ENCODE measurements at regions not wholly inside any gene's neighbourhood (a gene's known extent, or its start where the extent isn't known, plus 50 kb on each side); places are given as distances from the start of the nearest gene placed in this dataset.

GRCh38 chr10:44567471-44567870 is 182.6 kb upstream of the CXCL12 start:
- H3K4me1 ChIP-seq = no peaks in the 10 kb centered on the region
- H3K27ac ChIP-seq = no peak overlapping the region
- no peaks in the 10 kb centered on the region for H3K36me3 ChIP-seq
- H3K9ac ChIP-seq = no peak overlapping the region
- TF ChIP-seq Cebpa-rat (IDR thresholded peaks at IDR 0.05) = no peak
- H3K27me3 ChIP-seq = no peaks in the 10 kb centered on the region
- no peak overlapping the region for H3K4me2 ChIP-seq
- H3K9me3 ChIP-seq (replicated peaks in 1 of 11) = no peaks in the 10 kb centered on the region
- no peaks in the 10 kb centered on the region for H4K20me1 ChIP-seq
- H3K4me3 ChIP-seq = no peak overlapping the region

GRCh38 chr10:44569193-44570091 is 184.5 kb upstream of the CXCL12 start:
- Histone ChIP-seq H3K4me1 (no peaks in the 10 kb centered on the region), H3K9ac (no peak overlapping the region), H3K9me3 (replicated peaks in 1 of 11) (no peaks in the 10 kb centered on the region), H3K36me3 (no peaks in the 10 kb centered on the region), H3K27ac (no peak overlapping the region), H4K20me1 (no peaks in the 10 kb centered on the region), H3K4me2 (no peak overlapping the region), H3K27me3 (no peaks in the 10 kb centered on the region), H3K4me3 (no peak overlapping the region)
- TF ChIP-seq Cebpa-rat (IDR thresholded peaks at IDR 0.05) = no peak

GRCh38 chr10:44571701-44572100 is 186.8 kb upstream of the CXCL12 start:
- no peak overlapping the region for H3K4me2 ChIP-seq
- no peaks in the 10 kb centered on the region for H3K27me3 ChIP-seq
- no peaks in the 10 kb centered on the region for H4K20me1 ChIP-seq
- H3K4me1 ChIP-seq = no peaks in the 10 kb centered on the region
- no peaks in the 10 kb centered on the region for H3K9me3 ChIP-seq (replicated peaks in 1 of 11)
- no peak overlapping the region for H3K4me3 ChIP-seq
- no peak for TF ChIP-seq Cebpa-rat (IDR thresholded peaks at IDR 0.05)
- no peak overlapping the region for H3K27ac ChIP-seq
- no peaks in the 10 kb centered on the region for H3K36me3 ChIP-seq
- no peak overlapping the region for H3K9ac ChIP-seq

DNA sequence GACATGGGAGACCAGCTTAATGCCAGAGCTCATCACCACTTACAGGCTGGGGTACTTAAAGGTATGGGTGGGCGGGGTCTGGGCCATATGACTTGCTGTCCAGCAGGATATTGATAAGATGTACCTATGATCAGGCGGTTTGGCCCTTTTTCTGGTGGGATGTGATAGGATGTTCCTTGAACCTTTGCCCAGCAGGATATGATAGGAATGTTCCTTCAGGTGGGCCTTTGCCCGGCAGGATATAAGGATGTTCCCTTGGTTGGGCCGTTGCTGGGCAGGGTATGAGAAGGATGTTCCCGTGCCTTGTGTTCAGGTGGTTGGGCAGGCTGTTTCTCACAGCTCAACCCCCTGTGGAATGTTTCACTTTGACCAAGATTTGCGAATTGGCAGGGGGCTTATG is 187.2 kb upstream of the CXCL12 start:
- H3K9me3 ChIP-seq (replicated peaks in 1 of 11) = no peaks in the 10 kb centered on the region

DNA sequence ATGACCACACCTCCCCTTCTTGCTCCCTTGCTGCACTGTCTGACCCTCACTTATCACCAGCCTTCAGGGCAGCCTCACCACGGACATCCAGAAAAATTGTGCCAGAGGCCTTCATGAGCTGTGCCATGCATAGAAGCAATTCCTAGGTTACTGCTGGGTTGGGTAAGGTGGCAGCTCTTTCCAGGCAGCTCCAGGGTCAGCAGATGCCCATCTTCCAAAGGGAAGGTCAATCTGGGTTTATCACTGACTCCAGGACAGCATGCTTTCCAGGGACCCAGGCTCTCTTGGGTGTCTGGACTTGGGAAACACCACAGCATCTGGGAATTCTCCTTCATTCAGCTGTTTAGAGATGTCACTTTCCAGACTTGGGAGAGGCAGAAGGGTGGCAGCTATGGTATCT is 188.9 kb upstream of the CXCL12 start:
- TF ChIP-seq Cebpa-rat (IDR thresholded peaks at IDR 0.05) = no peak
- no peak overlapping the region for H3K4me3 ChIP-seq

More for the DNA sequence above, 187.2 kb upstream of the CXCL12 start:
- H3K4me2 ChIP-seq = no peak overlapping the region
- no peaks in the 10 kb centered on the region for H3K27me3 ChIP-seq
- no peak overlapping the region for H3K27ac ChIP-seq
- no peaks in the 10 kb centered on the region for H4K20me1 ChIP-seq
- no peak overlapping the region for H3K4me3 ChIP-seq
- H3K4me1 ChIP-seq = no peaks in the 10 kb centered on the region
- no peaks in the 10 kb centered on the region for H3K36me3 ChIP-seq
- TF ChIP-seq Cebpa-rat (IDR thresholded peaks at IDR 0.05) = no peak
- no peak overlapping the region for H3K9ac ChIP-seq

GRCh38 chr10:44574596-44575480 is 189.9 kb upstream of the CXCL12 start:
- Histone ChIP-seq H3K4me2 (no peak overlapping the region), H3K27ac (no peak overlapping the region), H3K27me3 (no peaks in the 10 kb centered on the region), H4K20me1 (no peaks in the 10 kb centered on the region), H3K36me3 (no peaks in the 10 kb centered on the region), H3K4me3 (no peak overlapping the region), H3K4me1 (no peaks in the 10 kb centered on the region), H3K9me3 (replicated peaks in 1 of 11) (no peaks in the 10 kb centered on the region), H3K9ac (no peak overlapping the region)
- TF ChIP-seq Cebpa-rat (IDR thresholded peaks at IDR 0.05) = no peak

More for the DNA sequence above, 188.9 kb upstream of the CXCL12 start:
- Histone ChIP-seq H4K20me1 (no peaks in the 10 kb centered on the region), H3K9ac (no peak overlapping the region), H3K27ac (no peak overlapping the region), H3K4me1 (no peaks in the 10 kb centered on the region), H3K4me2 (no peak overlapping the region), H3K9me3 (replicated peaks in 1 of 11) (no peaks in the 10 kb centered on the region), H3K27me3 (no peaks in the 10 kb centered on the region), H3K36me3 (no peaks in the 10 kb centered on the region)

GRCh38 chr10:44575601-44576380 is 190.9 kb upstream of the CXCL12 start:
- TF ChIP-seq Cebpa-rat (IDR thresholded peaks at IDR 0.05) = no peak
- no peaks in the 10 kb centered on the region for H4K20me1 ChIP-seq
- H3K27me3 ChIP-seq = no peaks in the 10 kb centered on the region
- H3K4me3 ChIP-seq = no peak overlapping the region
- no peaks in the 10 kb centered on the region for H3K9me3 ChIP-seq (replicated peaks in 1 of 11)
- H3K4me2 ChIP-seq = no peak overlapping the region
- H3K27ac ChIP-seq = no peak overlapping the region
- no peaks in the 10 kb centered on the region for H3K36me3 ChIP-seq
- H3K4me1 ChIP-seq = no peaks in the 10 kb centered on the region
- no peak overlapping the region for H3K9ac ChIP-seq

GRCh38 chr10:44576702-44577191 is 191.8 kb upstream of the CXCL12 start:
- no peaks in the 10 kb centered on the region for H3K36me3 ChIP-seq
- H3K9me3 ChIP-seq (replicated peaks in 1 of 11) = no peaks in the 10 kb centered on the region
- H3K27me3 ChIP-seq = no peaks in the 10 kb centered on the region
- H4K20me1 ChIP-seq = no peaks in the 10 kb centered on the region
- no peak overlapping the region for H3K27ac ChIP-seq
- H3K4me1 ChIP-seq = no peaks in the 10 kb centered on the region
- no peak for TF ChIP-seq Cebpa-rat (IDR thresholded peaks at IDR 0.05)
- H3K4me3 ChIP-seq = no peak overlapping the region
- no peak overlapping the region for H3K9ac ChIP-seq
- no peak overlapping the region for H3K4me2 ChIP-seq

DNA sequence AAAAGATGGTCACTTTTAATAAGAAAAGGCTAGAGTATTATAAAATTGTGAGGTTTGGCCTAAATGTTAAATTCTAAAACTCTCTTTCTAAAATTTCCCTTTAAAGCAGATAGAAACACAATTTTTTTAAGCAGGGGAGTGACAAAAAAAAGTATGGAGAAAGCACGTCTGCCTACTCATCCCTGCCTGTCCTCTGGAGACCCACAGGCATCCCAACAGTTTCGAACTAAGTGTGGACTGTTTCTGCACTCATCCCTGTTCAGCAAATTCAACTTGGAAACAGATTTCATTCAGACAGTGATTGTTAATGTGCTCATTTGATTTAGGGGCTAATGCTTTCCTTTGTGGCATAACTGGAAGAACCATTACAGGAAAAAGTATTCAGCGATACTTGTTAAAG is 192.6 kb upstream of the CXCL12 start:
- no peak overlapping the region for H3K27ac ChIP-seq
- H3K27me3 ChIP-seq = no peaks in the 10 kb centered on the region
- H3K4me2 ChIP-seq = no peak overlapping the region
- H4K20me1 ChIP-seq = no peaks in the 10 kb centered on the region
- no peaks in the 10 kb centered on the region for H3K4me1 ChIP-seq
- H3K9ac ChIP-seq = no peak overlapping the region
- H3K4me3 ChIP-seq = no peak overlapping the region
- H3K9me3 ChIP-seq (replicated peaks in 1 of 11) = no peaks in the 10 kb centered on the region
- no peak for TF ChIP-seq Cebpa-rat (IDR thresholded peaks at IDR 0.05)
- no peaks in the 10 kb centered on the region for H3K36me3 ChIP-seq
